ENCODE measurements at regions not wholly inside any gene's neighbourhood (a gene's known extent, or its start where the extent isn't known, plus 50 kb on each side); places are given as distances from the start of the nearest gene placed in this dataset.

- Histone ChIP-seq H3K4me3 (no peak overlapping the region), H2AFZ (ENCODE audit: control insufficient read depth, low read depth, low read length) (no peak overlapping the region), H3K27ac (ENCODE audit: control insufficient read depth, insufficient read depth) (no peak overlapping the region), H3K9ac (ENCODE audit: control insufficient read depth, insufficient read depth, low read length) (no peak overlapping the region), H3K9me3 (replicated peaks; ENCODE audit: control insufficient read depth, insufficient read depth, low read length) (no peaks in the 10 kb centered on the region), H3K36me3 (ENCODE audit: control insufficient read depth in 2 of 2, insufficient read depth in 2 of 2, low read length in 1 of 2) (peaks cover 15 to 16% of the 10 kb centered on the region in 2 experiments), H3K4me2 (ENCODE audit: control insufficient read depth, insufficient read depth) (no peak overlapping the region), H3K27me3 (replicated peaks in 1 of 2; ENCODE audit: control insufficient read depth in 2 of 2, insufficient read depth in 2 of 2, low read length in 1 of 2) (no peaks in the 10 kb centered on the region), H3K79me2 (ENCODE audit: control insufficient read depth, insufficient read depth, low read length) (no peaks in the 10 kb centered on the region), H4K20me1 (ENCODE audit: control insufficient read depth, insufficient read depth) (no peaks in the 10 kb centered on the region), H3K4me1 (ENCODE audit: control insufficient read depth, insufficient read depth, low read length) (no peaks in the 10 kb centered on the region)
- in situ Hi-C loops (cut with MboI) (no loop called here), intact Hi-C loops (cut with micrococcal nuclease; ENCODE audit: unreplicated experiment) (no loop called here)
- FAIRE-seq, result no peak
- no TSS peak for BruUV-seq (replicated peaks)
- SMC1A ChIA-PET (ENCODE audit: uncharacterized antibody, unreplicated experiment), result no interaction called here
- WGBS (ENCODE audit: insufficient coverage, insufficient replicate concordance, low lambda C conversion rate, missing lambda C conversion rate), result 92% methylated on average over 9 of the region's 9 CpGs
- CTCF ChIA-PET, result no interaction called here
- no peak for DNase-seq (ENCODE audit: low read depth, low spot score)
- POLR2A ChIA-PET, result interaction anchor here (1.0 to 1.1 kb wide), 2 partner anchors 17 to 21 kb away, joined by 3 read pairs; no protein-coding TSS in a partner anchor
- no peak for ATAC-seq
- RAD21 ChIA-PET (ENCODE audit: unreplicated experiment), result no interaction called here
- 0 out of 2 replicates have a peak, but pooled peaks have one; percentile 23 for TF ChIP-seq POLR2A (IDR thresholded peaks at IDR 0.05; ENCODE audit: low read depth, low read length)
- TF ChIP-seq ATF3 (IDR thresholded peaks at IDR 0.05; ENCODE audit: borderline replicate concordance, extremely low read depth, low read depth, low read length), result no peak
These were observed 120.2 kb downstream of the RFLNA start for GRCh38 chr12:124415064-124415463.

- Histone ChIP-seq H3K4me1 (ENCODE audit: control insufficient read depth, insufficient read depth, low read length) (no peaks in the 10 kb centered on the region), H3K36me3 (ENCODE audit: control insufficient read depth in 2 of 2, insufficient read depth in 2 of 2, low read length in 1 of 2) (peaks cover 9 to 18% of the 10 kb centered on the region in 2 experiments), H3K27me3 (replicated peaks in 1 of 2; ENCODE audit: control insufficient read depth in 2 of 2, insufficient read depth in 2 of 2, low read length in 1 of 2) (no peaks in the 10 kb centered on the region), H3K79me2 (ENCODE audit: control insufficient read depth, insufficient read depth, low read length) (no peaks in the 10 kb centered on the region), H4K20me1 (ENCODE audit: control insufficient read depth, insufficient read depth) (no peaks in the 10 kb centered on the region), H3K9me3 (replicated peaks; ENCODE audit: control insufficient read depth, insufficient read depth, low read length) (no peaks in the 10 kb centered on the region), H3K9ac (ENCODE audit: control insufficient read depth, insufficient read depth, low read length) (no peak overlapping the region), H2AFZ (ENCODE audit: control insufficient read depth, low read depth, low read length) (no peak overlapping the region), H3K4me2 (ENCODE audit: control insufficient read depth, insufficient read depth) (no peak overlapping the region), H3K27ac (ENCODE audit: control insufficient read depth, insufficient read depth) (no peak overlapping the region), H3K4me3 (no peak overlapping the region)
- ATAC-seq (no peak), FAIRE-seq (no peak), DNase-seq (ENCODE audit: low read depth, low spot score) (no peak)
- SMC1A ChIA-PET (ENCODE audit: uncharacterized antibody, unreplicated experiment), result no interaction called here
- BruUV-seq (replicated peaks), result no TSS peak
- WGBS (ENCODE audit: insufficient coverage, insufficient replicate concordance, low lambda C conversion rate, missing lambda C conversion rate), result 99% methylated on average over 8 of the region's 8 CpGs
- in situ Hi-C loops (cut with MboI), result no loop called here
- CTCF ChIA-PET, result interaction anchor here (0.6 kb wide), 1 partner anchor 247 kb away, joined by 3 read pairs; no protein-coding TSS in a partner anchor
- POLR2A ChIA-PET, result interaction anchor here (1.0 kb wide), 1 partner anchor 20 kb away, joined by 3 read pairs; no protein-coding TSS in a partner anchor
- intact Hi-C loops (cut with micrococcal nuclease; ENCODE audit: unreplicated experiment), result no loop called here
- RAD21 ChIA-PET (ENCODE audit: unreplicated experiment), result no interaction called here
- TF ChIP-seq USF2 (IDR thresholded peaks at IDR 0.05; ENCODE audit: borderline replicate concordance, low read depth, low read length) (no peak), HDAC2 (IDR thresholded peaks at IDR 0.05) (no peak), MEF2A (IDR thresholded peaks at IDR 0.05; ENCODE audit: insufficient read depth, low read depth, low read length) (no peak)
These were observed 119.0 kb downstream of the RFLNA start for GRCh38 chr12:124413915-124414314.

Measured in GM12878 (cell line).